Ramos (cell line): ENCODE measurements at regions not wholly inside any gene's neighbourhood (a gene's known extent, or its start where the extent isn't known, plus 50 kb on each side); places are given as distances from the start of the nearest gene placed in this dataset.

ENCODE experiments used
- in situ Hi-C: fragments of 300-500 bp; cut with MboI; formaldehyde crosslinking; loops from one replicate; pipeline ENCODE4 v1.14.3; 2022; ENCODE audit warnings: low sequenced_read_pairs; ENCODE audit not compliant: unreplicated experiment

DNA sequence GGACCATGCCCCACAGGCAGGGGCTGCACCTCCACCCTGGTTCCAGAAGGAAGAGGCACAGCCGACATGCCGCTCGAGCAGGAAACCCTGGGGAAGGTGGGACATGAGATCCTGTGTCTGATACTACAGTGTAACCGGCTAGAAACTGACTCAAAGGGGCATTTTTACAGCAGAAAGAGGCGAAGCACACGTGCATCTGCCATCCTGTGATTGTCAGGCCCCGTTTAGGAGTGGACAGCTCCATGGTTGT lies 62.7 kb downstream of the SIK1 start:
- in situ Hi-C loops = no loop called here

DNA sequence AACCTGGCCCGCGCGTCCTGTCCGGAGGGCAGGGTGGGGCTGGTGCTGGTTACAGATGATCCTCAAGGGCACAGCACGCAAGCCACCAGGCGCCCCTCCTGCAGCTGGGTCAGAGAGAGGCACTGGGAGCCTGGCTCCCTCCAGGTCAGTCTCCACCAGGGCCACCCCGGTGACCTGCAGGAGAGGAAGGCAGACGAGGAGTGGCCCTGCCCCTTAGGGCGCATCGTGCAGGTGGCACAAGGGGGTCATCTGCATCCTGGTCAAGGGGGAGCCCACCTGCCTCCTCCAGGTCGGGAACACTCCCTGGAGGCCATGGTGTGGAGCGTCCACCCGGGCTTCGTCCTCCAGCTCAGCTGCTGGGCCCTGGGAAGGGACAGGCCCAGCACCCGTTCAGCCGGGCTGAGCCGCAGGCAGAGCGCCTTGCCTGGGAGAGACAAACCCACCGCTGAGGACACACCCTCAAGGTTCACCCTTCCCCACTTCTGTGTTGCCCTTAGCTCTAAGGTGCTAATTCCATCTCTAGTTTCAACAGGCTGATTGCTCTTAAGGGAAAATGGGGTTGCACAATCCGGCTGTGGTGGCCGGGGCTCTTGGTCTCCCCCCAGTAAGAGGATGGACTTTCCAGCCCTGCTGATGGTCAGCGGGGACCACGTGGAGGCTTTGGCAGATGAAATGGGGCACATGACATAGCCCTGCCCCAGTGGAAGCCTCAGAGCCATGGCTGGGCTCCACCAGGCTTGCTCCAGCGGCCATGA lies 63.2 kb downstream of the SIK1 start:
- in situ Hi-C loops = no loop called here

DNA sequence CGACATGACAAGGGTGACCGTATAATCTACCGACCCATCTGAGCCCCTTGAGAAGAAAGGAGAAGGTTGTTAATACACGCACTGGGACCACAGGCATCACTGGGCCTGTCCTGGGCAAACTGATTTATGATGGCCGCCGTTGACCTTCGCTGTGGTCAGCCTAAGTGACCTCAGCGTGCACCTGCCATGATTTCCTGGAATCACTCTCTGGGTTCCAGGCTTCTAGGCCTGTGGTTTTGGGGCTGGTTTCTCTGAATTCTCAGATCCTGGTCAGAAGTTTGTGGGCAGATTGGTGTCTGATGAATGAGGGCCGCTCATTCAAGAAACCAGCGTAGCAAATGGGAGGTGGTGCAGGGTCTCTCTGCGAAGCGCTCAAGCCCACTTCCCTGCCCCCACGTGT lies 64.0 kb downstream of the SIK1 start:
- in situ Hi-C loops = no loop called here

DNA sequence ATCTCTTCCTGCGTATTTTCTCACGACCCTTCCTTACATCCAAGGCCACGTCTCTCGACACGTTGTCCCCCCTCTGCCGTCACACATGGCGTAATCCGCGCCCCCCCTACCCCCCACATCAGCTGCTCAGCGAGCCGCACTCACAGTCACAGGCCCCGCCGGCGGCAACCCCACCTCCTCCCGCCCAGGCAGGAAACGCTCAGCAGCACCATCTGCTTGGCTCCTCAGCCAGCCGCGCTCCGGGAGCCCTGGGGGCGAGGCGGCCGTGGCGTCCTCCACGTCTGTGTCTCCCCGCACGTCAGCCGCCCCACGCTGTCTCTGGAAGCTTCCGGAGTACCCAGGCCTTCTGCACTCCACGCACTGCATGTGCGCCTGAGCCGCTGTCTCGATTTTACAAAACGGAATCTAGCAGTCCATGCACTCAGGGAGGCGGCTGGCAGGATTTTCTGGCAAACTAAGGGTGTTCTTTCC lies 64.6 kb downstream of the SIK1 start:
- in situ Hi-C loops = no loop called here

DNA sequence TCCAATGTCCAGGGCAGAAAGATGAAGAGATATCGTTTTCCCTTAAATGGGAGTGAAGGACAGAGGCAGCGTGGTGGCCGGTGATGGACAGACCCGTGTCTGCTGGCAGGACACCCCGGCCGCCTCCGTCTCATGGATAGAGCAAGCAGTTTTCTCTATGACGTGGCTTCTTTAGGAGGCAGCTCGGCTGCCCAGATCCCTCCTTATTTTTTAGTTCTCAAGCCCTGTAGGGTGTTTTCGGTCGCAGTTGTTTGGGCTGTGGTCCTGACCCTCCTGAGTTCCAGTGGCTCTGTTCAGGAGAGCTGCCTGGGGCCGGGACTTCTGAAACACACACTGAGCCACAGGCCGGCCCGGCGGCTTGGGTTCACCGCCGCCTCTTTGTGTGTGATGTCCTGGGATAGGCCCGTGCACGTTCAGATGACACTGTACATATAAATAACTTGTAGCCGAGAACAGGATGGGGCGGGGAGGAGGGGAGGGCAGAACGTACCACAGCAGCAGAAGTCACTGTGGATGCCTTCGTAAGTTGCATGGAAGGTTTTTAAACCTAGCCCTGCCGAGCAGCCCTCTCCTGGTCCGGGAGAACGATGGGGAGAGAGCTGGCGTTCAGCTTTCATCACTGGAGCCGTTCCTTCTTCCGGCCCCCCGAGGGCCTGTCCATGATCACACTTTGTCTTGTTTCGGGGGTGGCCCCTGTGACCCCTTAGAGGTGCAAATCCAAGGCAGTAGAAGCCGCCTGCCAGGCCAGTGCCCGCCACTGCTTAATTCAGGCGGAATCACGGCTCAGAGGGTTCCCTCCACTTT lies 65.2 kb downstream of the SIK1 start:
- in situ Hi-C loops = no loop called here

DNA sequence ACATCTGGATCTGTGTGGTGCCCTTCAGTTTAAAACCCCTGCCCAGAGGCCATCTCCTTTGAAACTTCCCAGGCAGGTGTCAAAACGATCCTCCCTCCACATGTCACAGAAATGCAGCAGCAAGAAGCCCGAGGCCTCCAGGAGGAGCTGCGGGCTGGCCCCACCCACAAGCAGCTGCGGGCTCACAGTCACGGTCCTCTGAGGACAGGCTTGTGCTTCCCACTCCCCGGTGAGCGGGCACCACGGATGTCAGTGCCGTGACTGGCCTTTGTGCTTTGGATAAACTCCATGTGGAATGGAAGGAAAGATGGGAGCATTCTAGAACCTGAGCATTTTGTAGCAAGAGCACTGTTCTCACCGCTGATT lies 65.8 kb downstream of the SIK1 start:
- in situ Hi-C loops = no loop called here

DNA sequence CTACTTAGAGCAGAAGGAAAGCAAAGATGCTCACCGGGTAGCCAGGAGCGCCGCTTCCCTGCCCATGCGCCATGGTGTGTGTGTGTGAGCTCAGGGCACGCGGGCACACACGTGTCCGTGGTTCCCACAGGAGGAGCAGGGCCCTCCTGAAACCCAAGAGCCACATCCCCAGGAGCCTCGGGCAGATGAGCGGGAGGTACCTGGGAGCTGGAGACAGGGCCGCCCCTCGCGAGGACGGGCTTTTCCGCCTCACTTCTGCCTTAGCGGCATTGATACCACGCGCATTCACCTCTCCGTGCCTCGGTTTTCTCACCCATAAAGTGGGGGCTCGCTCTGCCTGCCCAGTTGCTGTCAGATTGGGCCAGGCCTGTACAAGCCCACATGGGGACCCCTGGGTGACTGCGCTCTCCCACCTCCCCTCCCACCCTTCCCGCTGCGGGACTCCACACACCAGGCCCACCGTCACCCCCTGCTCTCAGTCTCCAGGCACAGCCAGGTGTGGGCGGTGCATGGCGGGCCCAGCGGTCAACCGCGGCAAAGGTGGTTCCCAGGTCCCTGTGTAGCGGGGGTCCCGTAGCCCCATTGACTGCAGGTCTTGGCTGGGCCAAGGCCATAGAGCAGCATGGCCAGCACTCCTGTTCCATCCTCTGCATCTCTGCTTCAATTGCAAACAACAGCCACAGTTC lies 66.3 kb downstream of the SIK1 start:
- in situ Hi-C loops = no loop called here

DNA sequence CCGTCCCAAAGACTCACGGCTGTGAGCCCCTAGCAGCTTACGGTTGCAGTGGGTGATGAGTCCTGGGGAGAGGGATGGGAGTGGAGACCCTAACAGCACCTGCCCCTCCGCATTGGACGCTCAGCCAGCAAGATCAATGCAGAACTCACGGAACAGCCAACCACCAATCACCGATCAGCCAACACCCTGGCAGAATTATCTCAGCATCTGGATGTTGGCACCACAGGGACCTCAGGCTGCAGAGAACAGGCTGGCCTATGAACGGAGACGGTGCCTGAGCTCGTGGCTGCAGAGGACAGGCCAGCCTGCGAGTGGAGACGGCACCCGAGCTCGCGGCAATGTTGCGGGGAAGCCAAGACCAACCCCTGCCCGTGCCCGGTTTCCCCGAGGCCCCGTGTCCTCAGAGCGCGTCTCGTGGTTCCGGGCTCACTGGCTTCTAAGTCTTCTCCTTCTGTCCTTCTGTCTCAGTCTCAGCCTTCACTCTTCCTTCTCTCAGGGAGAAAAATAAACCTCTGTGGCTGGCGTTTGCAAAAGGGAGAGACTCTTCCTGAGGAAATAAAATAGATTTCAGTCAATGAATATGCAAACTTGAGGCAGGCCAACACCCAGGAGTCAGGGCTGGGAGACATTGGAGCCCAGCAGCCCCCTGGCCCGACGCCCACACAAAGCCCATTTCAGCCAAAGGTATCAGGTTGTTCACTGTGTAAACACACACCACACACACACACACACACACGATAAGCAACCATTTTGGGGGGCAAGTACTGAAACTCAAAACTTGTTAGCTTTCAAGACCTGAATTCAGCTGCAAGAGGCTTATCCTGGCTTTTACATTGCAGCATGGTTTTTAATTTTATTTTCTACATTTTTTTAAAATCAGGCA lies 67.8 kb downstream of the SIK1 start:
- in situ Hi-C loops = no loop called here

DNA sequence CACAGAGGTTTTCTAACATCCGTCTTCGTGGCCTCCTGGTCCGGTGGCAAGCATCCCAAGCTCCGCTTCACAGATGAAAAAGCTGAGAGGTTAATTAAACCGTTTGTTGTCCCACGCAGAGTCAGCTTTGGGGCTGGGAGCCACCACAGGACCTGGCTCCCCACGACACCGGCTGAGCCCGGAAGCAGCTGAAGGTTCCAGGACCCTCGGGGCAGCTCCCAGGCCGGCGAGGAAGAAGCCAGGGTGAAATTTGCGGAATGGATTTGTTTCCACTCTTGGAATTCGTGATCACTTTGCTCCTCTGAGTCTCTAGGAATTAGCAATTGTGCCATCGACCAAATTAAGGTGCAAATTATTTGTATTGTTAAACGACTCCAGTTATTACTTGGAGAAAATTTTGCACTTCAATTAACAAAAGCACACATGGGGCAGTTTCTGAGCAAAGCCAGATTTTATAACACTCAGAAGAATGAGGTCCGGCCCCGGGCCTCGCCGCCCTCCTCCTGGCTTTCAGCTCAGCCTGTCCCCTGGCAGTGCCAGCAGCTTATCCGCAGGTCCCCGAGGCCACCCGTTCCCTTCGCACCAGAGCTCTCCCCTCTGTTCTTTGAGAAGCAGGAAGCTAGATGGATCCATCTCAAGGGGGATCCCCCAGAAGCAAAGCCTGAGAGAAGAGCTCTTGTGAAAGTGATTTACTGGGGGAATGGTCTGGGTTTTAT lies 69.1 kb downstream of the SIK1 start:
- in situ Hi-C loops = no loop called here

DNA sequence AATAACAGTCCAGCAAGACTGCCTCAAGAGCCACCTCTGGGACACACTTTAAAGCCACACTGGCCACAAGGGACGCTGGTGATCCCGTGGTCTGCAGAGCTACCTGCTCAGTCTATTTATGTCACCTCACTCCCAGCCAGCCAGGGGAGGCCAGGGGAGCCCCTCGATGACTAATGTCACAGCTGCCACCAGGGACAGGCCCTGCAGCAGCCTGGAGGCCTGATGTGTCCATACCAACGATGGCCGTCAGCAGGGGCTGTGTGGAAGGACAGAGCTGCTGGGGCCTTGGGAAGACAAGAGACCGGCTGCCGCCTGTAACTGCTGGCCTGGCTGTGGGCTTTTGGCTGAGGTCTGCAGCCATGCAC lies 71.0 kb downstream of the SIK1 start:
- in situ Hi-C loops = no loop called here

DNA sequence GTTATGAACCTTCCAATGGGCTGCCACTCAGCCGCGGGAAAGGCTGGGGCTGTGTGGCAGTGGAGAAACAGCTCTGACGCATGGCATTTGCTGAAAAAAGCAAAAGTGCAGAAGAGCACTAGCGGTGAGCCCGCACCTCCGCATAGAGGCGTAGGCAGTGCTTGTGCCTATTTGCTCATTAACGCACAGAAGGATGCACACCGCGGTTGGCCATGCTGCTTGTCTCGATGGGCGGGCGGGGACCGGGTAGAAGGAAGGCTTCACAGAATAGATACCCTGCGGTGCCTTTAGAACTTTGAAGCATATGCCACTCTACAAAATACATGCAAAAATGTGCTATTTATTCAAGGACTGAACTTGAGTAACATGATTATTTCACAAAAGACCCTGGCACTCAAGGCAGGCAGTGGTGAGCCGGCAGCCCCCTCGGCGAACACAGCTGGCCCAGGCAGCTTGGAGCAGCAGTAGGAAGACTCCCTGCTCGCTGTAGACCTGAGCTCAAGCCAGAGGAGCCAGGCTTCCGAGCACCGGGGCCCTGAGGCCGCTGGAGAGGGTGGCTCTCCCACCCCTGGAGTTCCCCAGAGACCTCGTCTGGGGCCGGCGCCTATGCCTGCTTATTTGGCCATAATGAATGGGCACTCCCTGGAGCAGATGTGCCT lies 71.5 kb downstream of the SIK1 start:
- in situ Hi-C loops = no loop called here

DNA sequence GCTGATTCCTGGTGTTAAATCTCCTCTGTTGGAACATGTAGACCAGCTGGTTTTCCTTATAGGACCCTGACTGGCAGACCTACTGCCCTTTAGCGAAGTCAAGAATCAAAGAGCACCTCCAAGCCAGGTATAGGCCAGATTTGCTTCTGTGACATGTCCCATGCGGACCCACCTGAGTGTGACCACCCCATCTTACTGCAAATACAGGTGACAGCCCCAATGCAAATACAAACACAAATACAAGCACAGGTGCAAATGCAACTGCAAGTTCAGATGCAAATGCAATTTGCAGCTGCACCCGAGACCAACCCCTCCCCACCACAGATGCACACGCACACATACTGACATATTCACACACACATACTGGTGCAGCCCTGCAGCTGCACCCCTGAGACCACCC lies 72.3 kb downstream of the SIK1 start:
- in situ Hi-C loops = no loop called here

DNA sequence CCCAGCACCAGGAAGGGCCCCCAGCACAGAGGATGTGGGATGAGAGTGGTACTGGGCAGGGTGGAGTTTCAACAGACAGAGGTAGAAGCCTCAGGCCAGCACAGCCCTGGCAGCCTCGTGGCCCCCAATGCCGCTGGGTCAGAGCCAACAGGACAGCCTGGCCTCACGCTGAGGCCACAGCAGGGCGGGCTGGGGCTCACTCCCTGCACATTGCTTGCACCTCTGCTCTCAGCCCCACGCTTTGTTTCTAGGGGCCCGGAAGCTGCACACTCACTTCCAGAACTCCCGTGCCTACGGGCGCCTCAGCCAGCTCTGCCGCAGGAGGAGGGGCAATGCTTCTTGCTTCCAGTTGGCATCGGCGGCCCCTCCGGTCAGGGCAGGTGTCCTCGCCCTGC lies 72.9 kb downstream of the SIK1 start:
- in situ Hi-C loops = no loop called here

DNA sequence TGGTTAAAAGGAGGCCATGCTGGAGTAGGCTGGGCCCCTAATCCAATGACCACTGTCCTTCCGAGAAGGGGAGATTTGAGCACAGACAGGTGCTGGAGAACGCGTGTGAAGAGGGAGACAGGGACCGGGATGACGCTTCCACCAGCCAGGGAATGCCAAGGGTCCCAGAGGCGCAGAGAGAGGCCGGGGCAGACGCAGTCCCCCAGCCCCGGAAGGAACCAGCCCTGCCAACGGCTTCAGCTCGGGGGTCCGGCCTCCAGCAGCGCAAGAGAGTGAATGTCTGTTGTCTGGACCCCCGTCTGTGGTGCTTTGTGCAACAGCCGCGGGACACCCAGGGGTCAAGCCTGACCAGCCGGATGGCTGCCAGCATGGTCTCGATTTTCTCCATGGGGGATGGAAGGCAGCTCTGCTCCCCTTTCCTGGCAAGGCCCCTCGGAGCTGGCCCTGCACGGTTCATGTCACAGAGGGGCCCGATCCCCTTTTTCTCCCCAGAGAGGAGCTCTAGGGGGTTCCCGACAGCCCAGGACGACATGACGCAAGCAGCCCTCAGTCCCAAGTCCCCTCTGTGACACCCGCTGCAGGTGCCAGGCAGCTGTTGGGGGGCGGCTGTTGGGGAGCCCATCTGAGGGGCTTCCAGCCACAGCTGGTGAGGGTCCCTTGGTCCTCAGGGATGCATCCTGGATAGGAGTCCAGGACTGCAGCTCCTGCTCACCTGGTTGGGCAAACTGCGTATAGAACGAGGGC lies 73.5 kb downstream of the SIK1 start:
- in situ Hi-C loops = no loop called here

DNA sequence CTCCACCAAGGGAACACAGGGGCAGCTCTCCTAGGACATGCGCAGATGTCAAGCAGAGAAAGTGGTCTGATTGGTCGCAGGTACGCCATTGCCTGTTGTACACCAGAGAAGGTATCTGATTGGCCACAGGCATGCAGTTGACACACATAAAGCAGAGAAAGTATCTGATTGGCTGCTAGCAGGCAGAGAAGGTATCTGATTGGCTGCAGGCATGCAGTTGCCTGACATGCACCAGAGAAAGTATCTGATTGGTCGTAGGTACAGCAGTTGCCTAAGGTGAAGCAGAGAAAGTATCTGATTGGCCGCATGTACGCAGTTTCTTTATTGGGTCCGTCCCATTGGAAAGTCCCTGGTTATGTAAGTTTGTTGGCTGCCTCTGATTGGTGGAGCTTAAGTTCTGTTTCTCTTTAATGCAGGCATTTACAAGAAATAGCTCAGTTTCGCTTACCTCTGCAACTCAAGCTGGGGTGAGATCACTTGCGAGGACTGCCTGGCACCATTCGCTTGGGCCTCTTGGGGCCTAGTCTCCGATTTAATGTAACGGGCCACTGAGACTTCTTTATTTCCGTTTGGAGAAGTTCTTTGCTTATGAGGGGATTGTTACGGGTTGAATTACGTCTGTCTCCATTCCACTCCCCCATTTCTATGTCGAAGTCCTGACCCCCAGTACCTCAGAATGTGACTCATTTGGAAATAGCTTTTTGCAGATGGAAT lies 74.2 kb downstream of the SIK1 start:
- in situ Hi-C loops = no loop called here

DNA sequence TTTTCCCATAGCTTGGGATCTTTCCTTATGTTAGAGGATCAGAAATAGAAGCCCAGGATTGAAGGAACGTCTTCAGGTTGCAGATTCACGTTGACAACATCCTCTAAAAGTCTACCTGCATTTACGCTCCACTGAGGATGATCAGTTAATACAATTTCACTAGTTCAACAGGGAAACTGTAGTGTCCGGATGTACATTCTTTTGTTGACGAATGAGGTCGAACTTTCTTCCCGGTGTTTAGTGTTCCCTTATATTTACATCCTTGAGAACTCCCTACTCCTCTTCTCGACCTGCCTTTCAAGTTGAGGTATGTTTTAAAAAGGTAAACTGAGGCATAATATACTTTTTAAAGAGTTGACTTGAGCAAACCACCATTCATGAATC lies 74.8 kb downstream of the SIK1 start:
- in situ Hi-C loops = no loop called here

DNA sequence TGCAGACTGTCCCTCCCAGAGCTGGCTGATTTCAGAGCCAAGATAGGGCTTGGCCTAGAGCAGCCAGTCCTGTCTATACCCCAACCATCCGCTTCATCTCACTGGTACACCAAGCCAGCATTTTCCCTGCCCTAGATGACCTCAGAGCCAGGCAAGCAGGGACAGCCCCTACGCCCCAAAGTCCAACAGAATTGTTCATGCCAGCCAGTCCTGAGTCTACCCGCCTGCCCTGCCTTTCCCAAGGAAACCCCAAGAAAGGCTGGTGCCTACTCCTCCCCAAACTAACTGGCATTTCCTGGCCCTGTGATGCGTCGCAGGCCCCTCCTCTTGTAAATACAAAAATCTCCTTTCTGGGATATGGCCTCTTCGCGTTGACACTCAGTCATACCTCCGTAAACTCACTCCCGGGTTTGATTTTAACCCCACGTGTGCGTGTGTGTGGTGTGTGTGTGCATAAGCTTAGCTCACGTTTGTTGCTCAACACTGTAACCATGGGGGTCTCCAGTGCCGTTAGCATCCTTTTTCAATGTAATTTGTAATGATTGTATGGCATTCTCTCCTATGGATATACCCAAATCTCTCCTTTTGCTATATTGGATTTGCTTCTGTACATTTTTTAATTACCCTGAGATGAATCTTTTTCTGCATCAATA lies 75.3 kb downstream of the SIK1 start:
- in situ Hi-C loops = no loop called here

DNA sequence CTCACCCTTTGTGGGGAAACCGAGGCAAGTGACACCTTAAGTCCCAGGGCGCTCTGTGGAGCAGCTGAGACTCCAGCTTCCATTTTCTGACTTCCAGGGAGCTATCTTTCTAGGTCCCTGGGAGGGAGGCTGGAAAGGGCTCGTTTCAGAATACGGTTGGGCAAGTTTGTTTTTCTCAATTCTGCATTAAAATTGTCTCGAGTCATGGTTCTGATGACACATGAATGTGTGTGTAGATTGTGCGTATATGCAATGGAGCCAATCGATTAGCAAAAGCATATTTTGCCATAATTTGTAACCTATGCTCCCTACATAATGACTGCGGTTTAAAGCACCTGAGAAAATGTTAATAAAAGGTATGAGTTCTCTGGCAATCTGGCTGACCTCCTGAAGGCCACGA lies 77.3 kb downstream of the SIK1 start:
- in situ Hi-C loops = no loop called here
